ENCODE measurements at regions not wholly inside any gene's neighbourhood (a gene's known extent, or its start where the extent isn't known, plus 50 kb on each side); places are given as distances from the start of the nearest gene placed in this dataset.

GRCh38 chr9:107566611-107567061 lies 77.1 kb upstream of the KLF4 start:
- Histone ChIP-seq H3K27ac (ENCODE audit: low read length) (no peak overlapping the region), H3K36me3 (ENCODE audit: low read depth, low read length) (no peaks in the 10 kb centered on the region), H3K79me2 (ENCODE audit: low read length) (no peaks in the 10 kb centered on the region), H3F3A (ENCODE audit: low read length, unreplicated experiment) (no peaks in the 10 kb centered on the region), H3K4me3 (ENCODE audit: low read length) (no peak overlapping the region), H3K4me1 (ENCODE audit: insufficient read depth, low read length) (peaks cover 7% of the 10 kb centered on the region; the same call in 1 of the 2 replicates), H2AFZ (ENCODE audit: low read length) (no peak overlapping the region), H3K4me2 (ENCODE audit: low read length) (no peak overlapping the region), H4K20me1 (ENCODE audit: low read length) (no peaks in the 10 kb centered on the region), H3K9ac (ENCODE audit: low read length) (no peak overlapping the region), H3K9me2 (replicated peaks; ENCODE audit: low read length) (no peaks in the 10 kb centered on the region), H3K27me3 (ENCODE audit: low read length) (no peaks in the 10 kb centered on the region), H3K9me3 (ENCODE audit: low read length) (no peaks in the 10 kb centered on the region)
- no peak for ATAC-seq
- no TSS peak for BruUV-seq (replicated peaks)
- DNase-seq, result no peak
- TF ChIP-seq EZH2phosphoT487 (IDR thresholded peaks at IDR 0.05; ENCODE audit: borderline replicate concordance, low read length) (no peak), CTCF (conservative IDR thresholded peaks at IDR 0.05; ENCODE audit: low read depth, low read length) (no peak), EZH2 (IDR thresholded peaks at IDR 0.05; ENCODE audit: low read length, unreplicated experiment) (no peak)
- intact Hi-C loops (cut with micrococcal nuclease), result no loop called here
- POLR2A ChIA-PET (ENCODE audit: unreplicated experiment), result no interaction called here
- CTCF ChIA-PET, result no interaction called here

GRCh38 chr9:107562798-107563197 lies 73.2 kb upstream of the KLF4 start:
- CTCF ChIA-PET, result no interaction called here
- H3F3A ChIP-seq (ENCODE audit: low read length, unreplicated experiment), result no peaks in the 10 kb centered on the region
- peaks cover 9% of the 10 kb centered on the region for H3K4me1 ChIP-seq (ENCODE audit: insufficient read depth, low read length)
- H2AFZ ChIP-seq (ENCODE audit: low read length), result no peak overlapping the region
- no peak for ATAC-seq
- DNase-seq, result no peak
- intact Hi-C loops (cut with micrococcal nuclease), result no loop called here
- no peaks in the 10 kb centered on the region for H3K9me2 ChIP-seq (replicated peaks; ENCODE audit: low read length)
- no peak overlapping the region for H3K27ac ChIP-seq (ENCODE audit: low read length)
- H3K9me3 ChIP-seq (ENCODE audit: low read length), result no peaks in the 10 kb centered on the region
- no peaks in the 10 kb centered on the region for H4K20me1 ChIP-seq (ENCODE audit: low read length)
- POLR2A ChIA-PET (ENCODE audit: unreplicated experiment), result no interaction called here
- H3K36me3 ChIP-seq (ENCODE audit: low read depth, low read length), result no peaks in the 10 kb centered on the region
- no peak overlapping the region for H3K4me2 ChIP-seq (ENCODE audit: low read length)
- H3K27me3 ChIP-seq (ENCODE audit: low read length), result no peaks in the 10 kb centered on the region
- no TSS peak for BruUV-seq (replicated peaks)
- no peak overlapping the region for H3K9ac ChIP-seq (ENCODE audit: low read length)
- TF ChIP-seq EZH2 (IDR thresholded peaks at IDR 0.05; ENCODE audit: low read length, unreplicated experiment), result no peak
- TF ChIP-seq CTCF (conservative IDR thresholded peaks at IDR 0.05; ENCODE audit: low read depth, low read length), result no peak
- no peak for TF ChIP-seq EZH2phosphoT487 (IDR thresholded peaks at IDR 0.05; ENCODE audit: borderline replicate concordance, low read length)
- no peaks in the 10 kb centered on the region for H3K79me2 ChIP-seq (ENCODE audit: low read length)
- no peak overlapping the region for H3K4me3 ChIP-seq (ENCODE audit: low read length)

GRCh38 chr9:107559494-107560086 lies 70.0 kb upstream of the KLF4 start:
- TF ChIP-seq EZH2 (IDR thresholded peaks at IDR 0.05; ENCODE audit: low read length, unreplicated experiment), result no peak
- TF ChIP-seq CTCF (conservative IDR thresholded peaks at IDR 0.05; ENCODE audit: low read depth, low read length), result no peak
- no peak for TF ChIP-seq EZH2phosphoT487 (IDR thresholded peaks at IDR 0.05; ENCODE audit: borderline replicate concordance, low read length)
- Histone ChIP-seq H3K4me2 (ENCODE audit: low read length) (no peak overlapping the region), H3K4me1 (ENCODE audit: insufficient read depth, low read length) (peaks cover 25% of the 10 kb centered on the region), H3K79me2 (ENCODE audit: low read length) (no peaks in the 10 kb centered on the region), H3K36me3 (ENCODE audit: low read depth, low read length) (no peaks in the 10 kb centered on the region), H3K4me3 (ENCODE audit: low read length) (no peak overlapping the region), H3K27ac (ENCODE audit: low read length) (no peak overlapping the region), H3K9me3 (ENCODE audit: low read length) (no peaks in the 10 kb centered on the region), H3K27me3 (ENCODE audit: low read length) (no peaks in the 10 kb centered on the region), H3K9ac (ENCODE audit: low read length) (no peak overlapping the region), H3K9me2 (replicated peaks; ENCODE audit: low read length) (no peaks in the 10 kb centered on the region), H3F3A (ENCODE audit: low read length, unreplicated experiment) (no peaks in the 10 kb centered on the region), H2AFZ (ENCODE audit: low read length) (no peak overlapping the region), H4K20me1 (ENCODE audit: low read length) (no peaks in the 10 kb centered on the region)
- ChIA-PET CTCF (no interaction called here), POLR2A (ENCODE audit: unreplicated experiment) (no interaction called here)
- BruUV-seq (replicated peaks), result no TSS peak
- DNase-seq (no peak), ATAC-seq (no peak)
- intact Hi-C loops (cut with micrococcal nuclease), result no loop called here
